ENCODE measurements at regions not wholly inside any gene's neighbourhood (a gene's known extent, or its start where the extent isn't known, plus 50 kb on each side); places are given as distances from the start of the nearest gene placed in this dataset.

DNA sequence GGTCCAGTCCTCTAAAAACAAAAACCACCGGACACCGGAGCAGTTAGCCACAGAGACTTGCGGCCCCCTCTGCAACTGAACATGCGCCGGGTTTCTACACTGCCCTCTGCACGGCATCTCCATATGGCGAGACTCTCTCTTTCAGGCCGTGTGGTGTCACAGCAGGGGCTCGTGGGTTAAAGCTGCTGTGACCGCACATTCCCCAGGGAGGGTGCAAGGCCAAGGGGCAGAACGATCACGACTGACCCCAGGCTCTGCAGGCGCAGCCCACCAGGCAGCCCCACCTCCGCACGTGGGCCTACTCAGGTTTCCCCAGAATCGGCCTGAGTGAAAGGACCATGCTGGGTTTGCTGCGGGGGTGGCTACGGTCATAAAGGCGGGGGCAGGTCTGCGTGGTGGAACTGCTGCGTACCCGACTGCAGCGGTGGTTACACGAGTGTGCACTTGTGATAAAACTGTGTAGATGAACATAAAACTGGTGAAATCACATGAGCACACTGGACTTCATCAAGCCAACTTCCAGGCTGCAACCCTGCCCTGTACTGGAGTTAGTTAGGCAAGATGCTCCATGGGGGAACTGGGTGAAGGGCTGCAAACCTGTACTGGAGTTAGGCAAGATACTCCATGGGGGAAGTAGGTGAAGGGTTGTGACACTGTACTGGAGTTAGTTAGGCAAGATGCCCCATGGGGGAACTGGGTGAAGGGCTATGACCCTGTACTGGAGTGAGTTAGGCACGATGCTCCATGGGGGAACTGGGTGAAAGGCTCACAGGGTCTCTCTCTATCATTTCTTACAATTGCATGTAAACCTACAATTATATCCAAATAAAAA, 81.4 kb upstream of the PPP2R2D start:
- TF ChIP-seq, protein P1, sequence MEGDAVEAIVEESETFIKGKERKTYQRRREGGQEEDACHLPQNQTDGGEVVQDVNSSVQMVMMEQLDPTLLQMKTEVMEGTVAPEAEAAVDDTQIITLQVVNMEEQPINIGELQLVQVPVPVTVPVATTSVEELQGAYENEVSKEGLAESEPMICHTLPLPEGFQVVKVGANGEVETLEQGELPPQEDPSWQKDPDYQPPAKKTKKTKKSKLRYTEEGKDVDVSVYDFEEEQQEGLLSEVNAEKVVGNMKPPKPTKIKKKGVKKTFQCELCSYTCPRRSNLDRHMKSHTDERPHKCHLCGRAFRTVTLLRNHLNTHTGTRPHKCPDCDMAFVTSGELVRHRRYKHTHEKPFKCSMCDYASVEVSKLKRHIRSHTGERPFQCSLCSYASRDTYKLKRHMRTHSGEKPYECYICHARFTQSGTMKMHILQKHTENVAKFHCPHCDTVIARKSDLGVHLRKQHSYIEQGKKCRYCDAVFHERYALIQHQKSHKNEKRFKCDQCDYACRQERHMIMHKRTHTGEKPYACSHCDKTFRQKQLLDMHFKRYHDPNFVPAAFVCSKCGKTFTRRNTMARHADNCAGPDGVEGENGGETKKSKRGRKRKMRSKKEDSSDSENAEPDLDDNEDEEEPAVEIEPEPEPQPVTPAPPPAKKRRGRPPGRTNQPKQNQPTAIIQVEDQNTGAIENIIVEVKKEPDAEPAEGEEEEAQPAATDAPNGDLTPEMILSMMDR (IDR thresholded peaks at IDR 0.05; ENCODE audit: low read depth, low read length): no peak
- TF ChIP-seq, protein P2, sequence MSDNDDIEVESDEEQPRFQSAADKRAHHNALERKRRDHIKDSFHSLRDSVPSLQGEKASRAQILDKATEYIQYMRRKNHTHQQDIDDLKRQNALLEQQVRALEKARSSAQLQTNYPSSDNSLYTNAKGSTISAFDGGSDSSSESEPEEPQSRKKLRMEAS (IDR thresholded peaks at IDR 0.05; ENCODE audit: low read depth, low read length): no peak

Data from NB4 (cell line).